HG03575 (cell line): ENCODE measurements at regions not wholly inside any gene's neighbourhood (a gene's known extent, or its start where the extent isn't known, plus 50 kb on each side); places are given as distances from the start of the nearest gene placed in this dataset.

Experiments used
- ATAC-seq: cut with Tn5 transposase; IDR thresholded peaks from one replicate; pipeline ENCODE4 v1.9.1; 2021; ENCODE audit not compliant: unreplicated experiment, insufficient number of reproducible peaks, low FRiP score; ENCODE audit errors: extremely low read depth

- ATAC-seq: no peak
Observed at GRCh38 chr3:189446959-189447560, 184.1 kb upstream of the TP63 start.

DNA sequence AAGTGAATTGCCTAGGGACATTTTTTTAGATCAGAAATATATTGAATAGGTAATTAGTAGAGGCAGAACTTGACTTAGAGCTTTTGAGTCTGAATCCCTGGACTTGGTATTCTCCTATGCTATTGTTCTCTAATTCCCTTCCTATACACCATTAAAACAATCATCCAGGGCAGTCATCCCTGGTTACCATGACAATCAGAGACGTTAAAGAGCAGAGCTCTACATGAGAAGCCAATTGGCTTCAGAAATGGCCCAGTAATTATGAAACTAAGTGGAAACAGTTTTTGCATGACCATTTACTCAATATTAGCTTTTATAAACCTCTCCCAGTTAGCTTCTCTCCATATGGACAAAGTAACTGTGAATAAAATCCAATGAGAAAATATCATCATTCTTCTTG lies 182.1 kb upstream of the TP63 start:
- ATAC-seq: no peak

DNA sequence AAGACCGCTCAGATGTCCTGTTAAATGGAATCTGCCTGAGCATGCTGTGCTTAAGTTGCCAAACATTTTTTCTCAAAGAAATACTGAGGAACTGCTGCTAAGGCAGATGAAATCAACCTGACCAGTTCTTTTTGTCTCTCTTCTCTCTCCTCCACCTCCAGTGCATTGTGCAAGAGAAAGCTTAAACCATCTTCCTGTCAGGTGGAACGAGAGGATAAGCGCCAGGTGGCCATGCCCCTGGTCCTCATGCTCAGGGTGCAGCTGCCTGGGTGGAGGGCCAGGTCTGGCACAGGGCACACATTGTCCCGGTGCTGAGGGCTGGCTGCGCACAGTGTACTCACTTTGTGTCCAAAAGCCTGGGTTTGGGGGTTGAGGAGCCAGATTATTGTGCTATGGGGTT lies 176.2 kb upstream of the TP63 start:
- no peak for ATAC-seq

GRCh38 chr3:189455641-189456417 lies 175.4 kb upstream of the TP63 start:
- no peak for ATAC-seq

DNA sequence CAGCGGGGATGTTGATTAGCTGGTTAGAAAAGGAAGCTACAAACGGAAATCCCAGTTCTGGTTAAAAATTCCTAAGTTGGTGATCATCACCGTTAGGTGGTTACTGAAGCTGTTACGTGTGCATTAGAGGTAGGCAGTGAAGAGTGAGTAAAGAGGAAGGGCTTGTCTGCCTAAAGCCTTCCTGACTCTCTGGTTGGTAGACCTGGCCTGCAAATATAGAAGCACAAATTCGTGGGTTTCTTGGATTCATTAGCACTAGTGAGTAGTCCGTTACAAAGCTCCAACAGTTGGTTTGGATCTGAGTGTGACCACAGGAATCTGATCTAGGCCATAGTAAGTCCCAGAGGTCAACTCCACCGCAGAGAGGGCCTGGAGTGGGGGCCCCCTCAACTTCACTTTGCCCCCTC lies 174.0 kb upstream of the TP63 start:
- ATAC-seq: no peak

DNA sequence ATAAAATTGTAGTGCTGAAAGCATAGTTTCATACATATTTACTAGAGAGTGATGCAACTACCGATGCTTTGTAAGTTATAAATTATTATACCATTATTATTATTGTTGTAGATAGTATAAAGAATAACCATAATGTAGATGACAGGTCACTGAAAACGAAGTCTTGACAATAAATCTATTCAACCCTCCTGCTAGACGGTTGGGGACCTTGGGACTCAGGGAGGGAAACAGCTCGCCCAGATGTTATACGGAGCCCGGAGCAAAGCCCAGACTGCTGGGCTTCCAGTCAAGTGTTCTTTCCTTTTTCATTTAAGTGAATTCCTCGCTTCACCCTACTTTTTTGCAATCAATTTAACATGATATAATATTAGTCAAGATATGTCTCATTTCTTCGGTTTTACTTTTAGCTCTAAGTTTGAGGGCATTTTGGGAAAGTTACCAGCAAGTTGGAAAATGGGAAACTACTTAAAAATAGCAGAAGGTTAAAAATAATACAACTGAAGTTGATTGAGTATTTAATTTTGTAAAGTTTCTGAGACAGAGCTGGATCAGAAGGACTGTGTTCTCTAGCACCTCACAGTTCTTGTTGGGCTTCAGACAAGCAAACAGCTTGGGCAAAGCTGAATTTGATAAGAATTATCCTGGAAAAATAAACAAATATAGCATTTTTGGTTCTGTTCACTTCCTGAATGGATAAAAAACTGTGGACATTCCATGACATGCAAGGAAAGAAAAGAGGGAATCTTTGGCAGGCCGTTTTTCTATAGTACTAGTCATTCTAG lies 173.4 kb upstream of the TP63 start:
- ATAC-seq: no peak

DNA sequence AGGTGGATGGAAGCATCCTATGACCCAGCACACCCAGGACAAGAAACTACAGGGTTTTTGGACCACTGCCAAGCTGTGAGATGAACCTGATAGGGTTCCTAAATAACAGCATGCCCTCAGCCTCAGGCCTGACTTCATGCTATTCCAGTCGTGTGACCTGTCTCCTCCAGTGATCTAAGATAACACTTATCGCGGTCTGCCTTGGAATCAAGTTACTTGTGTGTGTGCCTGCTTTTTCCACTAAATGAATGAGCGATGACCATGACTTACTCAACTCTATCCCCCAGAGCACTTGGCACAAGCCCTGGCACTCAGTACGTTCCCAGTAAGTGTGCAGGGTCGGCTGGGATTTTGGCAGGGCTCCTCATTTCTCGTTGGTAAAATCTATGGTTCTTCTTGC lies 172.7 kb upstream of the TP63 start:
- no peak for ATAC-seq

DNA sequence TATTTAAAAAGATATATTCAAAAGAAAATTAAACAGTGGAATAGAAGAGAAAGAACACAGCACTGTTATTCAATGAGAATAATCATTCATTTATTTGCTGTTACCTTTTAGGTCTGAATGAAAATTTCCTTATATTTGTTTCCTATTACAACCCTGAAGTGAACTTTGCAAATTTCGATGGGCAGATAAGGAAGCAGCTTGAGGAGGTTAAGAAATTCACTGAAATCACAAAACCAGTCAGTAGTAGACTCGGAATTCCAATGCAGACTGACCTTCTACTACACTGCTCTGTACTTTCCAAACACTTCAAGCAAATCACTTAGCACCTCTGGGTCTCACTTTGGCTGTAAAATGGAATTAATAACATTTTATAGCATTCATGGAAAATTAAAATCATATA lies 172.0 kb upstream of the TP63 start:
- ATAC-seq: no peak

DNA sequence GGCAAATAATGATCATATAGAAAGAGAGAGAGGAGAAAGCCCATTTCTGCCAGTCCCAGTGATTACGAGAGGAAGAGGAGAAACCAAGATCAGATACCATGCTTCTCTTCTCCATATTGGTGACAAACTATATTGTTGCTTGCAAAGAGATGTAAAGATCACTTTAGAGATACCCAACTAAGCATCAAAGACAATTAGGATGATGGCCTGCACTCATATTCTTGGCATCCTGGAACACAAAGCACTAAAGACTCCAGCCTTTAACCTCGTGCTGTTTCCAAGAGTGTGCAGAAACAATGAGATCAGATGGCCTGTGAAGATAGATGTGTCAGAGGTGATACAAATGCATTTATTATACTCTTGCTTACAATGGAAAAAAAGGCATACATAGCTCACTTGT lies 170.7 kb upstream of the TP63 start:
- no peak for ATAC-seq

GRCh38 chr3:189464799-189465198 lies 166.4 kb upstream of the TP63 start:
- ATAC-seq: no peak

GRCh38 chr3:189466004-189466403 lies 165.2 kb upstream of the TP63 start:
- ATAC-seq: no peak

DNA sequence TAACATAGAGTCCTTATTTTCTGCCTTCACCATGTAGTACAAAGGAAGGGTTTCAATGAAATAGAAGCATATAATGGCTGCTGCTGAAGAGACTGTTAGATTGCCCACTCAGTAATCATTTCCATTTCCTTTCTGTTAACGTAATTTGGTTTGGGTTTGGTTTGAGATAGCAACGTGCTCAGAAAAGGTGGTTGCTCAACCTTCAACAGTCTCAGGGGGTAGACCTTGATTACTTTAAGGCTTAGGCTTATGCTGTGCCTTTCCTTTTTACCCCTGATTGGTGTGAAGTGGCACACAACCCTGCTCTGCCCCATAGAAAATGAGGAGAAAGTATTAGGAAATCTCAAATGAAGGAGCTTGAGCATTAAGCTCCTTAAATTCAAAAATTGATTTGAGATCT lies 163.7 kb upstream of the TP63 start:
- ATAC-seq: no peak

GRCh38 chr3:189474944-189475343 lies 156.2 kb upstream of the TP63 start:
- ATAC-seq: no peak

DNA sequence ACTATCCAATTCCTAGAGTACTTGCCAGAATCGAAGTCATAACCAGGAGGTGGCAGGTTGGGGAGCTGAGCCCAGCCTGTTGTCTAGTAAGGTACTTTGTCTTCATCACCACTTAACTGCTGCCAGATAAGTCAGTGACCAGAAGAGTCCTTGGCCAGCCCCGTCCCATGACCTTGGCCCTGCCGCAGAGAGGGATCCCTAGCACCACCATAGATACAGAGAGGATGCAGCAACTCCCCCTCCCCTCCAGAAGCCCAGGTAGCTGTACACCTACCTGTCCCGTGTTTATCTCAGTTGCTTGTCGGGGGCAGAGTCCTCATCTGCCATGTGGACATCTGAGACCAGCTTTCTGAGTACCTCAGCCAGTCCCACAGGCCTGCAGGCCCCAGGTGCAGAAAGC lies 153.6 kb upstream of the TP63 start:
- ATAC-seq: no peak

DNA sequence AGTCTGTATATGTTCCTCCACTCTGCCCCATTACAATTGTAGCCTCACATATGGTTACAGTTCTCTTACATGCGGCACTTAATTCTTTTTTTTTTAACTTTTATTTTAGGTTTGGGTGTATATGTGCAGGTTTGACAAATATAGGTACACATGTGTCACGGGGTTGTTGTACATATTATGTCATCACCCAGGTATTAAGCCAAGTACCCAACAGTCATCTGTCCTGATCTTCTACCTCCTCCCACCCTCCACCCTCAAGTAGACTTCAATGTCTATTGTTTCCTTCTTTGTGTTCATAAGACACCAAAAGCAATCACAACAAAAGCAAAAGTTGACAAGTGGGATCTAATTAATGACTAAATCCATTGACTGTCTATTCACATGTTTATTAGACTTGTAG lies 144.6 kb upstream of the TP63 start:
- no peak for ATAC-seq

DNA sequence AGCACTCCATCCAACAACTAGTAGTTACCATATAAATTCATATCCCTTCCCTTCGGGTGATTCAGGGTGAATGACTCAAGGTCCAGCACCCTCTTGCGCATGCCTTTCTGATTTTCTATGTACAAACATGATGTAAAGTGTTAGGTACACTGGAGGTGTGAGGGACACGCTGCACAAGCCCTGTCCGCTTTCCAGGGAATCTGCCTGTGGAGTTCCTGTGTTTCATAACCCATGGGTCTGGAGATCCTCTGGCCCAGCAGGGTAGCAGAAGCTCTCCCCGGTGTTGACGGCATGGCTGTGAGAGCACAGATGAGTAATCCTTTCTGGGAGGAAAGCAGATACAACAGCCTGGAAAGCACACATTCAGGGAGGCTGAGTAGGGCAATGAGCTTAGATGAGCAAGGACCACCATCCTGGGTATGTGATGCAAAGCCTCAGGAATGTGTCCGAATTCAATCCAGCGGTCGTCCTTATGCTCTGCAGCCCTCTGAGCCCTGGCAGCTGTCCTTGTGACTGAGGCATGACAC lies 142.9 kb upstream of the TP63 start:
- ATAC-seq: no peak

- no peak for ATAC-seq
Observed at GRCh38 chr3:189490337-189490736, 140.9 kb upstream of the TP63 start.

DNA sequence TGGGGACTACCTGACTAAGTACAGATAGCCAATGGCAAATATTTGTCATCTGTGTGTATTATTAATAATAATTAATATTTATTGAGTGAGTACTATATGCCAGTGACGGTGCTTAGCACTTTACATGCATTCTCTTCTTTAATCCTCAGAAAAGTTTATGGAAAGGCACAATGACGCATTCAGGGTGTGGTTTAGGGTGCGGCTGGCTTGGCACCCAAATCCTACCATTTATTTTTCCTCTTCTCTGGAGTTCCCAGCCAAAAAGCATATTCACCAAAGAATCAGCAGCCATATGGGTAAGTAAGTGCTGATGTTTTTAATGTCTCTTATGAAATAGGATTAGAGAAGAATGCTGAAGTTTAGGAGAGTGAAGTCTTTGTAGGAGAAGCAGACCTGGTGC lies 140.4 kb upstream of the TP63 start:
- no peak for ATAC-seq

GRCh38 chr3:189491831-189492230 lies 139.4 kb upstream of the TP63 start:
- no peak for ATAC-seq

DNA sequence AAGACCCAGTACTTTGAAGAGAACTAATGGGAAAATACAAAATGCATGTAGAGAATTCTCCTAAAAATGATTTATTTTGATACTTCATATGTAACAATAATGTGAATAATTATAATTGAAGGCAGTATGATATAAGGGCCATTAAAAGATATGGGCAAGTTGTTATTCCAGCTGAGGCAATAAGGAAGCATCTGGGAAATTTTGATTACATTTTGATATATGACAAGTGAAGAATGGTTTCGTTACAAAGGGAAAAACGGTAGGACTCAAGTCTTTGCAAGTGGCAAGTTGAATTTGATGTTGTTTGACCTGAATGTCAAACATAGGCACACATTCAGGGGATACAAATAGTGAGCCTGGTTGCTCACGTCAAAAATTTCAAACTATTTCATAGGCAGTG lies 137.9 kb upstream of the TP63 start:
- ATAC-seq: no peak
